GM20431 (cell line): ENCODE measurements at regions not wholly inside any gene's neighbourhood (a gene's known extent, or its start where the extent isn't known, plus 50 kb on each side); places are given as distances from the start of the nearest gene placed in this dataset.
"Not testable (repeated sequence)": the region's sequence is repeated elsewhere in the genome, so short reads cannot be mapped to it uniquely, and the experiment has no call there.

Experiments
- in situ Hi-C: fragments of 300-500 bp; cut with MseI, MboI; formaldehyde crosslinking; loops from one replicate; pipeline ENCODE4 v1.15.0; 2020; ENCODE audit warnings: low sequenced_read_pairs; ENCODE audit not compliant: unreplicated experiment

DNA sequence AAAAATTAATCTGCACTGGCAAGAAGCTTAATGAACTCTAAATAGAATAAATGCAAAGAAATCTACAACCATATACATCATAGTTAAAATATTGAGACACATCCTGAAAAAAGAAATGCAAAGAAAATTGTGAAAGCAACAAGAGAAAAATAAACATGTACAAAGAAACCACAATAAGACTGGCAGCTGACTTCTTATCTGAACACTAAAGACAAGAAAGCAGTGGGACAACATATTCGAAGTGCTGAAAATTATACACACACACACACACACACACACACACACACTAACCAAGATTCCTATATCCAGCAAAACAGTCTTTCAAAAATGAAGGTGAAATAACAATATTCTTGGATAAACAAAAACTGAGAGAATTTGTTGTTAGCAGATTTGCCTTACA, 366.5 kb upstream of the C16orf82 start:
- in situ Hi-C loops = no loop called here

DNA sequence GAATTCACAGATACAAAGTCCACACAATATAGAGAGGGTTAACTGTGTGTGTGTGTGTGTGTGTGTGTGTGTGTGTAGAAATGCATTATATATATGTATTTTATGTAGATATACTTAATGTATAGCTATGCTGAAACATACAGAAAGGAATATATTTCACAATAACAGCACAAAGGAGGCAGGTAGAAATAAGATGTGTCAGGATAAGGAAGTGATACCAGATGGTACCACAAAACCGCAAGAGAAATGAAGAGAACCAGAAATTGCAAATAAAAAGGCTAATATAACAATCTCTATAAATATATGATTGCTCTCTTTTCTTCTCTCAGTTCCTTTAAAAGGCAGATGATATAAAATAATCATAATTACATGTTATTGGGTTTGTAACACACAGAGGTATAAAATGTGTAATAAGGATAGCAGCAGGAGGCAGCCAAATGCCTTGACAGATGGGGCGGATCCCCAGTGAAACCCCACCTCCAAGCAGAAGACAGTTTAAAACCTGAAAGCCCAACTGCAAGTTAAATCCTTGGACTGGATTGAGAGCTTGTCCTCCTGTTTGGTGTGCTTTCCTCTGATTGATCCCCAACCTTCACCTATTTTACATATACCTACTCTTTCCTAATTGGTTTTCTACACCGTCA, 365.4 kb upstream of the C16orf82 start:
- in situ Hi-C loops = no loop called here

DNA sequence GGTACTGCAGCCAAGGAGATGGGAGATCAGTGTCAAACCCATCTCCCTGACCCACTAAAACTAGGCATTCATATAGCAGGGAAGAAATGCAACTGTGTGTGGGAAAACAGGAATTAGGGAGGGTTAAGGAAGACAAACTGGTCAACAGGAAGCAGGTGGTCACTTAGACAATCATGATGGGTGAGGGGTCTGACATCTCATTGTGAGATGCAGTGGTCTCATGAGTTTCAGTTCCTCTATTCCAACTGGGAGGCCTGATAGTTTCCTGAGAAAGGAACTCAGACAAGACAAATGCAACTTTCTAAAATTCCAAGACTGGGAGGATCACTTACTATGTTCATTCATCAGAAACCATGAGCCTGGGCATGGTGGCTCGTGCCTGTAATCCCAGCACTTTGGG, 361.4 kb upstream of the C16orf82 start:
- in situ Hi-C loops = no loop called here

DNA sequence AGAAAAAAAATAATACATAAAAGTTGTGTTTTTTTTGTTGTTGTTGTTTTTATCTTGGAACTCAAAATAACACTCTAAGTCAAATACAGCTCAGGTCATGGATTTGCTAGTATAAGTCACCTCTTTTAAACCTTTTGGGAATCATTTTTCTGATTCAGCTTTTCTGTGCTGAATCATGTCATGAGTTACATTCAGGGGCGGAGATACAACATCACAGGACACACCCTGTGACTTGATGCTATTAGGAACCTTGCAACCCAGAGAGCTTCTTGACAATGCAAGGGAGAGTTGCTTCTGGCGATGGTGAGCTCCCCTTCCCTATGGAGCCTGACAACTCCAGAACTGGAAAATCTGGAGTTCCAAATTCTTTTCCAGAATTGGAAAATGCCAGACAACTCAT, 358.3 kb upstream of the C16orf82 start:
- in situ Hi-C loops = no loop called here

DNA sequence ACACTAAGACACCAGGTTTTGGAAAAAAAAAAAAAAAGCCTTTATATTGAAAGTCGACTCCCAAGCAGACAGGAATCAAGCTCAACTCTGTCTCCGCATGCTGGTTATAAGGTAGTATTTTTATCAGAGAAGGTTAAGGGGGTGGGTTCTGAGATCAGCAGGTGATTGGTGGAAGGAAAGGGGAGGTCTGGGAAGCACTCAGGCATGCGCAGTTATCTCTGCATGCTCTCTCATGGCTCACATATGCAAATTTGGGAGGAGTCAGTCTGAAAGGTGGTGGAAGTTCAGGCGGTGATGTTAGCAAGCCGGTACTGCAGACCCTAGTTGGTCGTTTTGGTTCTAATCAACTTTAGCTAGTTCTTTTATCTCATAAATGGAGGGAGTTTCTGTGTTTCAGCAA, 357.6 kb upstream of the C16orf82 start:
- in situ Hi-C loops = no loop called here

DNA sequence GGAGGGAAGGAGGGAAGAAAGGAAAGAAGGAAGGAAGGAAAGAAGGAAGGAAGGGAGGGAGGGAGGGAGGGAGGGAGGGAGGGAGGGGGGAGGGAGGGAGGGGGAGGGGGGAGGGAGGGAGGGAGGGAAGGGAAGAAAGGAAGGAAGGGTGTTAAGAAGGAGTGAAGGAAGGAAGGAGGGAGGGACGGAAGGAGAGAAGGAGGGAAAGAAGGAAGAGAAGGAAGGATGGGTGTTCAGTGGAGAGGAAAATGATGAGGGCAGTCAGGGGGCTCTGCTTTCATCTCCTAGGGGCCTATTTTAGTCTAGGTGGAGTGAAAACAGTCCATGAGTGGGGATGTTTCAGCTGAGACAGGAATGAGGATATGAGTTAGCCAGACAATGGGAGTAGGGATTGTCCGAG, 357.0 kb upstream of the C16orf82 start:
- in situ Hi-C loops = no loop called here

DNA sequence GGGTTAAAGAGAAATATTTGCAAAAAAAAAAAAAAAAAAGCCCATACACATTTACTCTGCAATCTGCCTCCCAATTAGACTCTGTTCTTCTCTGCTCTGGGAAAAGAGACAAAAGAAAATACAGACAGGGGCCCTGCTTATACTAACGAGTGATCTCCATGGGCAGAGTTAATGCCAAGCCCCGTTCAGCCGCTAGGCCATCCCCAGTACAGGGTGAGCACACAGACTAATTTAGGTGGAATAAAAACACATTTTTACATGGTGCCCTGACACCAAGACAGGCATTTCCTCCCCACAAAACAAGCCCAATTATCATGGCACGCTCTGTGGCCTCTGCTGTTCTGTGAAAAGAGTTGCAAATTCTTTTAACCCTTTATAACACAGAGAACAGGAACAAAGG, 356.3 kb upstream of the C16orf82 start:
- in situ Hi-C loops = no loop called here

DNA sequence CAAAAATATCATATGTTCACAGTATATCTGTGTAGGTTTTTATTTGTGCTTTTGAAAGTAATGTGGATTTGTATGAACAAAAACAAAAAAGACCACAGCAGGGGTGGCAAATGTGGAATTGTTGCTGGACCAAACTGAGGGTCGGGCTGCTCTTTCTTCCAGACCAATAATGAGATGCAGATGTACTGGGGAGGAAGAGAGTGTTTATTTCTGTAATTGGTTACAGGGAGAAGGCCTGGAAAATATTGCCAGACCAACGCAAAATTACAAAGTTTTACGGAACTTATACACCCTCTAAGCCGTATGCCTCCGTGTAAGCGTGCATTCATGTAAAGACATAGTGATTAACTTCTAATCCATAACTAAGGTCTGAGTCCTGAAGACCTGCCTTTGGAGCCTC, 353.9 kb upstream of the C16orf82 start:
- in situ Hi-C loops = no loop called here

DNA sequence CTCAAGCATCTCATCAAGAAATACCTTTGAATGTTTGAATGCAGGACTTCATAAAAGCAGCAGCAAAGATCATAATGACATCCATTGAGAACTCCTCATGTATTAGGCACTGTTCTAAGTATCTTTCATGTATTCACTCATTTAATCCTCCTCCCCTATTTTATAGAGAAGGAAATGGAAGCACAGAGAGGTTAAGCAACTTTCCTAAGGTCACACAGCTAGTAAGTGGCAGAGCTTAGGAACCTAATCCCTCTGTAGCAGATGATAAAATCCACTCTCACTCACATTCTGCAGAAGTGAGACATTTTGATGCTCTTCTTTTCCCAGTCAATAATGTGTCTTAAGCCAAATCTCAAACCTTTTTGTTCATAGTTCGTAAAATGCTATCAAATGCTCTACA, 350.8 kb upstream of the C16orf82 start:
- in situ Hi-C loops = no loop called here

DNA sequence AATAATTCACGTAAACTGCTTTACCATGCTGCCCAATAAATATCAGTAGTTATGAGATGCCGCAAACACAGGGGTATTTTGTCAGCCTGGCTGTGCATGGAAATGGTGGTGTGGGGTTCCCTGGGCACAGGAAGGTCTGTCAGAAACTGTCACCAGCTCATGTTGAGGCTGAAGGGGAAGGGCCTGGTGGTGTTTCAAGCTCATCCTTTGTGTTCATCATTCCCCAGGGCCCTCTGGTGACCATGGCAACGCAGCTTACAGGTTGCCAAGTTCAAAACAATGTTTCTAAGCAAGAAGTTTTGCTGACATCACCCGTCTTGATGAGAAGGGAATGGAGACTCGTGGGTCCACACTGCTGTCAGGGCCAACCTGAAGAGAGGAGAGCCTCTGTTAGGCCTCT, 348.9 kb upstream of the C16orf82 start:
- in situ Hi-C loops = no loop called here

DNA sequence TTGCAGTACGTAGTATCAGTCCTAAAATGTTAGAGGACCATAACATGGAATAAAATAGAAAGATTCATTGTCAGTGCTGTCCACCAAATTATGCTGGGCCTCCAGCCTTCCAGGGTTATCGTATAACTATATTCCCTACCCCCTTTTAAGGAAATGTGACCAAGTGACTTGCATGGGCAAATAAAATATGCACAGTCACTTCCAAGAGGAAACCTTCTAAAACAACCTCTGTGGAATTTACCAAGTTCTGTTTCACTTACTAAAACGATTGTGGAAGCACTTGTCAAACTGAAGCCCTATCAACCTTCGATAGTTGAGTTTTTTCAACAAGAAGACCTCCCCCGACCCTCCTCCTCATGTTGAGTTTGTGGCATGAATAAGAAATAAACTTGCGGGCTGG, 345.4 kb upstream of the C16orf82 start:
- in situ Hi-C loops = no loop called here

DNA sequence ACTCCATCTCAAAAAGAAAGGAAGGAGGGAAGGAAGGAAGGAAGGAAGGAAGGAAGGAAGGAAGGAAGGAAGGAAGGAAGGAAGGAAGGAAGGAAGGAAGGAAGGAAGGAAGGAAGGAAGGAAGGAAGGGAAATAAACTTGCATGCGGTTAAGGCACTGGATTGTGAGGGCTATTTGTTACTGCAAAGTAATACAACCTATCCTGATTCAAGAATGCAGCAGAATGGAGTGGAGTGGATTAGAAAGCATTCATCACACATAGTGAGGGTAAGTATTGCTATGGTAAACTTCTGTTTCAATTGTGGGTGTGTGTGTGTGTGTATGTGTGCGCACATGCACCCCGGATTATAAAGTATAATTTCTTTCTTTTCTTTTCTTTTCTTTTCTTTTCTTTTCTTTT, 344.8 kb upstream of the C16orf82 start:
- in situ Hi-C loops = not testable (repeated sequence)

DNA sequence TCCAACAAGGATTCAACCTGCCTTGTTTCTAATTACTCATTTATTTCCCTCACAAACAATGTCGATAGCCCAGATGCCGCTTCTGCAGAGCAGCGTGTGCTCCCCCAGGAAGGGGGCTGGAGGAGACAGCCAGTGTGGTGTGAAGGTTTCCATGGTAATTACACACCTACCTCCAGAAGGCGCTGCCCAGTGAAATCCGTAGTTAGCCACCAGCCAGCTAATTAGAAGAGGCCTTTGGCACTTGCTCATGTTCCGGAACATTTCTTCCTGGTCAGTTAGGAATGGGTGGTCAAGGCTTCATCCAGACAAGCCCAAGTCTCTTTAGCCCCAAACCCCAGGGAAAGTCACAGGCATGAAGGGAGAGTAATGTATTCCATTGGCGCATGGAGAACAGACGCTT, 342.5 kb upstream of the C16orf82 start:
- in situ Hi-C loops = no loop called here

DNA sequence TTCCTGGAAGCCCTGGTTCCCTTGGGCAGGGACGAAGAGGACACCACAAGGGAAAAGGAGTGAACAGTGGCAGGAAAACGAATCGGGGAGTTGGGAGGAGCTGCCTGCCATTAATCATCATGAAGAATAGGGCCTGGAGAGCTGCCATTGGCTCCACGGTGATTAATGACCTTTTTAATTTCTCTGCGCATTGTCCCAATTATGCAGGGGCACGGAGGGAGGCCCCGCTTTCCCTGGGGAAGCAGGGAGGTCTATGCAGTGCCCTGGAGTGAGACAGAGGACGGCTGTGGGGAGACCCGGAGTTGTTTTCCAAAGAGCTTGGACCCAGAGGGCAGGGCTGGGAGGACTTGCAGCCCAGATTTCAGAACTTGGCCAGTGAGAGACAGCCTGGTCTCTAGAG, 338.9 kb upstream of the C16orf82 start:
- in situ Hi-C loops = no loop called here

DNA sequence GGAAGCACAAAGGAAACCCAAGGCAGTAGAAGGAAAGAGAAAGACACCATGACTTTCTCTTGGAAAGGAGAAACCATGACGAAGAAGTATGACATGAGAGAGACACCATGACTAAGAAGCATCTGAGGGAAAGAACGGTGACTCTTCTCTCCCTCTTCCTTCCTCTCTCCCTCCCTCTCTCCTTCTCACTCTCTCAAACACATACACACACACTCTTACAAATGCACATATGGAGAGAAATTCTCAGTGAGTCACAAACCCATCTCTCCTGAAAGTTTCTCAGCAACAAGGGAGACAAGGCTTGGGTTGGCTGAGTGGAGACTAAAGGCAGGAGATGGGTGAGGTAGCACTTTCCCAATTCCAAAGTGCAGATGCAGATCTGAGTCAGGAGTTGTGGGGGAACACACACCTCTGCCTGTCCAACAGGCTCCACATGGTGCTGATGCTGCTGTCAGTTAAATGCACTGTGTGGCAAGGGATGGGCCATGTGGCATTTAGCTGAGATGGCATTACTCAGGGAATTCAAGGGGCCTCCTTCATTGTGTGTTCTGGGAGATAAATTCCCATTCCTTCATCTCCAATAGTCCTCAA, 336.7 kb upstream of the C16orf82 start:
- in situ Hi-C loops = no loop called here

DNA sequence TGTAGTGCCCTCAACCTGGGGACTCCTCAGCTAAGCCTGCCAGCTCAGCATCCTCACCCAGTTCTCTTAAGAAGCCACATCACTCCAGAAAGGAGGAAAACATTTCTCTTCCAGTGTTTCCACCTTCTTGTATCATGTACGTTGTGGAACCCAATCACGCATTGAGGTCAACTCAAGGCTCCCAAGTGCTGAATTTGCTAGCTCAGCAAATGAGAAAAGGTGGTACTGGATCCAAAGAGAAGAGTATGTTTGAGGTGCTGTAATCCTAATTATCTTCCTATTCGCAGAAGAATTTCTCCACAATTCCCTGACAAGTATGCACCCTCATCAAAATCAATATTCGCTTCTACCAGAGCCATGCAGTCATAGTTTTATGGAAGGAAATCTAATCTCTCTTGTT, 335.0 kb upstream of the C16orf82 start:
- in situ Hi-C loops = no loop called here

DNA sequence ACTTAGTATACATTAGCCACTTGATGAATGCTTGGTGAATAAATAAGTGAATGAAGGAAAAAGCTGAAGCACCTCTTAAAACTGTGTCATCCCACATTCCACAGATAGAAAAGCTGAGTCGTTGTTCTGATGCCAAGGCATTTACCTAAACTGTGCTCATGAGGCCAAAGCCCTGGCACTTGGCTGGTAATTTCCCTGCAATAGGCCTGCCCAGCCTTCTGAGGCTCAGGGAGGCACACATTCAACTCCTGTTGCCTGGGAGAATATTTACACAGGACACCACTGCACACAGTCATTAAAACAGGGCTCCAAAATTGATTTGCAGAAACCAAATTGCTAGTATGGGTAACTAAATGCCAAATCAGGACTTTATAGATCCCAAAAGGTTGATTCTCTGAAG, 333.0 kb upstream of the C16orf82 start:
- in situ Hi-C loops = no loop called here

DNA sequence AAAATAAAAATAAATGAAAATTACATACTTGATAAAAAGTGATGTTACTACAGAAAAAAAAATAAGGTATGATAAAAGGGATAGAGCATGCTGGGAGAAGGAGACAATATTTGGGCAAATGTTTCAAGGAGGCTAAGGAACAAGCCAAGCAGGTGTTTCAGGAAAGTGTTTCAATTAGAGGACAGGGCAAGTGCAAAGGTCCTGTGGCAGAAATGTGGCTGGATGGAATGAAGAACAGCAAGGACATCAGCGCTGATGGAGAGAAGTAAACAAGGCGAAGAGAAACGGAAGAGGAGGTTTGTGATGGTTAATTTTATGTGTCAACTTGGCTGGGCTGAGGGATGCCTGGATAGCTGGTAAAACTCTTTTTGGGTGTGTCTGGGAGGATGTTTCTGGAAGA, 331.2 kb upstream of the C16orf82 start:
- in situ Hi-C loops = no loop called here

DNA sequence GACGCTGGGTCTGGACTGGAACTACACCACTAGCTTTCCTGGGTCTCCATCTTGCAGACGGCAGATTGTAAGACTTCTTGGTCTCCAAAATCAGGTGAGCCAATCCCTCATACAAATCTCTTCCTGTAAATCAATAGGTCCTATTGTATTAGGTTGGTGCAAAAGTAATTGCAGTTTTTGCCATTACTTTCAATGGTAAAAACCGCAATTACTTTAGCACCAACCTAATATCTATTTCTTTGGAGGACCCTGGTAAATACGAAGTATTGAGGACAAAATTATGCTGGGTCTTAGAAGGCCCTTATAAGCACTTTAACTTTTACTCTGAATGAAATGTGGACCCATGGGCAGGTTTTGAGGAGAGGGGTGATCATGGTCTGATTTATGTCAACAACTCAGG, 330.6 kb upstream of the C16orf82 start:
- in situ Hi-C loops = no loop called here

DNA sequence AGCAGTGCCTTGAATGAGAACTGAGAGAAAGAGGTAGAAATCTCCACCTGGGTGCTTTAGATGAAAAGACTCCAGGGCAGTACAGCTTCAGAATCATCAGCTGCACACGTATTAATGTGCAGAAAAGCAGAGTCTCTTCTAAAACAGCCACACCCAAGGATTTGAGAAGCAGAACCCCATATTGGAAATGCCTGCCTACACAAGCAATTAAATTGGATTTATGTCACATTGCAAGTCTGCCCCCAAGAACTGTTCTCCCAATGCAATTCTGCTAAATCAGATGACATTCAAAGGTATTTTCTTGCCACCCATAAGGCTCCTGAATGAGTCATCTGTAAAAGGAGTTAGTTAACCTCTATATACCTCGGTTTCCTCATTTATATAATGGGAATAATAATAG, 326.0 kb upstream of the C16orf82 start:
- in situ Hi-C loops = no loop called here

DNA sequence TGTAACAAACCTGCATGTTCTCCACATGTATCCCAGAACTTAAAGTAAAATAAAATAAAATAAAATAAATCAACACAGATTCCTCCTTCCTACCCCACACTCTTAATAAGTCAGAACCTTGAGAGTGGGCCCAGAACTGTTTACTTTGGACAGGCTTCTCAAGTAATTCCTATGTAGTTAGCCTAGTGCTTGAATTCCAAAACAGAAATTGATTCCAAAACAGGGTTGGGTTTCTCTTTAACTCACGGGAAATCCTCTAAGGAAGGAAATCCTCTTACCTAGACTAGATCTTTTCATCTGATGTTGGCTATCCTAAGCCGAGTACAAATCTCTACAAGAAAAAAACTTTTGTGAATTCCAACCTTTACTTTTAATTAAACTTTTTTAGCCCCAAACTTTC, 324.7 kb upstream of the C16orf82 start:
- in situ Hi-C loops = no loop called here

DNA sequence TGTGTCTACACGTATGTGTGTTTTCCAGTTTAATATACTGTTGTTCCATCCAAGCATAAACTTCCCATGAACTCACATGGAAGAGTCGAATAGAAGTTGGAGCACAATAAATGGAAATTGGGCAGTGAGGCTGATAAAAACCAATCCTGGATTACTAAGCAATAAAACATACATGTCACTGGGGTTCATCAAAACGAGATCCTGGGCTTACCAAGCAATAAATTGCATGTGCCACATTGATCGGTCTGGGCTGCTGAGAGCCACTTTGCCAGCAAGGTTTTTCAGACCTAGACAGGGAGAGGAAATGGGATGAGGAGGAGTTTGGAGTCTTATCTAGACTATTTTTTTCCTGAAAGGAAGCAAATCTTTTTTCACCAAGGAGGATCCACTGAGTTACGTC, 322.3 kb upstream of the C16orf82 start:
- in situ Hi-C loops = no loop called here
